ENCODE measurements at regions not wholly inside any gene's neighbourhood (a gene's known extent, or its start where the extent isn't known, plus 50 kb on each side); places are given as distances from the start of the nearest gene placed in this dataset.

DNA sequence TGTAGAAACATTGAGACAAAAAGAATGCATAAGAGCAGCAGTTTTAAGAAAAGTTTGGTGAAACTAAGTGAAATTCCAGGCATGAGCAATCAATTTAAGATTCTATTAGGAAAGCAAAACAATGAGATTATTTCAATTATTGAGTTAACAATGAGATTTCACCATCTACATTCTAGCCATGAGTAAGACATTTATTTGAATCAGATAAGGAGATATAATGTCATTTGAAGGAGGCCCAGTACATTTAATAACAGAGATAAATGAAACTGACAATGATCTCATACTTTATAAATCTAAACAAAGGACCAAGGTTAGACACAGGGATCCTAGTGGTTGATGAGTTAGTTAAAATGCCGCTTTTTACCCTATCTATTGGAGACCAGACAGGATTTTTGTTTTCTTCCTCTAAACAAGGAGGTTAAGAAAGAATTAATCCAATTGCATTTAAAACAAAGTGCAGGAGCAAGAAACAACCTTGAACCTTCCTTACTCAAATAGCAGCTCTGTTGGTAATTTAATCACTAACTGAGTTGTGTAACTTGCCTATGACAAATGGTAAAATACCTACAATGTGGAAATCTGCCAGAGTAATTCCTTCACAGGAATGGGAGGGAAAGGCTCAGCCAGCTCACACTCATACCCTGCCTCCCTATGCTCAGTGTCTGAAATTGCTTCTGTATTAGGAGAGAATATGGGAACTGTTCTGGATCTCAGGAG lies 103.5 kb upstream of the NR3C1 start (continued):
- TF ChIP-seq ZNF484 (CRISPR knock-in tag; IDR thresholded peaks at IDR 0.05; ENCODE audit: borderline replicate concordance, low read depth) (no peak), SRF (IDR thresholded peaks at IDR 0.05; ENCODE audit: low read depth, low read length) (peak; percentile 2; the same call in 1 of the 2 replicates), ZSCAN25 (CRISPR knock-in tag; IDR thresholded peaks at IDR 0.05) (no peak), RFXANK (CRISPR knock-in tag; IDR thresholded peaks at IDR 0.05) (no peak), POLR2G (IDR thresholded peaks at IDR 0.05; ENCODE audit: low read depth, low read length) (0 out of 2 replicates have a peak, but pooled peaks have one; percentile 45), ZNF34 (CRISPR knock-in tag; IDR thresholded peaks at IDR 0.05; ENCODE audit: borderline replicate concordance) (no peak), TGIF2 (CRISPR knock-in tag; IDR thresholded peaks at IDR 0.05) (0 out of 2 replicates have a peak, but pooled peaks have one; percentile 31), ZNF383 (CRISPR knock-in tag; IDR thresholded peaks at IDR 0.05; ENCODE audit: borderline replicate concordance) (no peak), SAP130 (CRISPR knock-in tag; IDR thresholded peaks at IDR 0.05; ENCODE audit: low read depth) (peak; percentile 76), THAP11 (CRISPR knock-in tag; IDR thresholded peaks at IDR 0.05) (peak; percentile 73), ZNF317 (CRISPR knock-in tag; IDR thresholded peaks at IDR 0.05) (peak; percentile 71; the same call in 1 of the 2 replicates), MAFG (CRISPR knock-in tag; IDR thresholded peaks at IDR 0.05) (no peak), HCFC1 (IDR thresholded peaks at IDR 0.05; ENCODE audit: low read depth, low read length) (no peak), ADNP (CRISPR knock-in tag; IDR thresholded peaks at IDR 0.05) (no peak), AGO1 (IDR thresholded peaks at IDR 0.05; ENCODE audit: low read depth, low read length, poor library complexity, severe bottlenecking) (no peak), SNAI1 (CRISPR knock-in tag; IDR thresholded peaks at IDR 0.05; ENCODE audit: borderline replicate concordance) (no peak), FOXO1 (CRISPR knock-in tag; IDR thresholded peaks at IDR 0.05) (peak; percentile 73), HNF4G (IDR thresholded peaks at IDR 0.05; ENCODE audit: borderline replicate concordance, low read depth, low read length) (peak; percentile 74; the same call in 1 of the 2 replicates), HNF4G (CRISPR knock-in tag; IDR thresholded peaks at IDR 0.05; ENCODE audit: borderline replicate concordance, low read depth) (peak; percentile 16; the same call in 1 of the 2 replicates), SRY (CRISPR knock-in tag; IDR thresholded peaks at IDR 0.05) (no peak)
- TF ChIP-seq, protein P1, sequence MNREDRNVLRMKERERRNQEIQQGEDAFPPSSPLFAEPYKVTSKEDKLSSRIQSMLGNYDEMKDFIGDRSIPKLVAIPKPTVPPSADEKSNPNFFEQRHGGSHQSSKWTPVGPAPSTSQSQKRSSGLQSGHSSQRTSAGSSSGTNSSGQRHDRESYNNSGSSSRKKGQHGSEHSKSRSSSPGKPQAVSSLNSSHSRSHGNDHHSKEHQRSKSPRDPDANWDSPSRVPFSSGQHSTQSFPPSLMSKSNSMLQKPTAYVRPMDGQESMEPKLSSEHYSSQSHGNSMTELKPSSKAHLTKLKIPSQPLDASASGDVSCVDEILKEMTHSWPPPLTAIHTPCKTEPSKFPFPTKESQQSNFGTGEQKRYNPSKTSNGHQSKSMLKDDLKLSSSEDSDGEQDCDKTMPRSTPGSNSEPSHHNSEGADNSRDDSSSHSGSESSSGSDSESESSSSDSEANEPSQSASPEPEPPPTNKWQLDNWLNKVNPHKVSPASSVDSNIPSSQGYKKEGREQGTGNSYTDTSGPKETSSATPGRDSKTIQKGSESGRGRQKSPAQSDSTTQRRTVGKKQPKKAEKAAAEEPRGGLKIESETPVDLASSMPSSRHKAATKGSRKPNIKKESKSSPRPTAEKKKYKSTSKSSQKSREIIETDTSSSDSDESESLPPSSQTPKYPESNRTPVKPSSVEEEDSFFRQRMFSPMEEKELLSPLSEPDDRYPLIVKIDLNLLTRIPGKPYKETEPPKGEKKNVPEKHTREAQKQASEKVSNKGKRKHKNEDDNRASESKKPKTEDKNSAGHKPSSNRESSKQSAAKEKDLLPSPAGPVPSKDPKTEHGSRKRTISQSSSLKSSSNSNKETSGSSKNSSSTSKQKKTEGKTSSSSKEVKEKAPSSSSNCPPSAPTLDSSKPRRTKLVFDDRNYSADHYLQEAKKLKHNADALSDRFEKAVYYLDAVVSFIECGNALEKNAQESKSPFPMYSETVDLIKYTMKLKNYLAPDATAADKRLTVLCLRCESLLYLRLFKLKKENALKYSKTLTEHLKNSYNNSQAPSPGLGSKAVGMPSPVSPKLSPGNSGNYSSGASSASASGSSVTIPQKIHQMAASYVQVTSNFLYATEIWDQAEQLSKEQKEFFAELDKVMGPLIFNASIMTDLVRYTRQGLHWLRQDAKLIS (CRISPR knock-in tag; IDR thresholded peaks at IDR 0.05): no peak
- TF ChIP-seq, protein P2, sequence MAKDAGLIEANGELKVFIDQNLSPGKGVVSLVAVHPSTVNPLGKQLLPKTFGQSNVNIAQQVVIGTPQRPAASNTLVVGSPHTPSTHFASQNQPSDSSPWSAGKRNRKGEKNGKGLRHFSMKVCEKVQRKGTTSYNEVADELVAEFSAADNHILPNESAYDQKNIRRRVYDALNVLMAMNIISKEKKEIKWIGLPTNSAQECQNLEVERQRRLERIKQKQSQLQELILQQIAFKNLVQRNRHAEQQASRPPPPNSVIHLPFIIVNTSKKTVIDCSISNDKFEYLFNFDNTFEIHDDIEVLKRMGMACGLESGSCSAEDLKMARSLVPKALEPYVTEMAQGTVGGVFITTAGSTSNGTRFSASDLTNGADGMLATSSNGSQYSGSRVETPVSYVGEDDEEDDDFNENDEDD (CRISPR knock-in tag; IDR thresholded peaks at IDR 0.05; ENCODE audit: borderline replicate concordance): peak; percentile 77; the same call in 1 of the 2 replicates
- TF ChIP-seq, protein P3, sequence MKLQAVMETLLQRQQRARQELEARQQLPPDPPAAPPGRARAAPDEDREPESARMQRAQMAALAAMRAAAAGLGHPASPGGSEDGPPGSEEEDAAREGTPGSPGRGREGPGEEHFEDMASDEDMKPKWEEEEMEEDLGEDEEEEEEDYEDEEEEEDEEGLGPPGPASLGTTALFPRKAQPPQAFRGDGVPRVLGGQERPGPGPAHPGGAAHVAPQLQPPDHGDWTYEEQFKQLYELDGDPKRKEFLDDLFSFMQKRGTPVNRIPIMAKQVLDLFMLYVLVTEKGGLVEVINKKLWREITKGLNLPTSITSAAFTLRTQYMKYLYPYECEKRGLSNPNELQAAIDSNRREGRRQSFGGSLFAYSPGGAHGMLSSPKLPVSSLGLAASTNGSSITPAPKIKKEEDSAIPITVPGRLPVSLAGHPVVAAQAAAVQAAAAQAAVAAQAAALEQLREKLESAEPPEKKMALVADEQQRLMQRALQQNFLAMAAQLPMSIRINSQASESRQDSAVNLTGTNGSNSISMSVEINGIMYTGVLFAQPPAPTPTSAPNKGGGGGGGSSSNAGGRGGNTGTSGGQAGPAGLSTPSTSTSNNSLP (IDR thresholded peaks at IDR 0.05; ENCODE audit: low read depth, low read length): peak; percentile 98
- TF ChIP-seq, protein P4, sequence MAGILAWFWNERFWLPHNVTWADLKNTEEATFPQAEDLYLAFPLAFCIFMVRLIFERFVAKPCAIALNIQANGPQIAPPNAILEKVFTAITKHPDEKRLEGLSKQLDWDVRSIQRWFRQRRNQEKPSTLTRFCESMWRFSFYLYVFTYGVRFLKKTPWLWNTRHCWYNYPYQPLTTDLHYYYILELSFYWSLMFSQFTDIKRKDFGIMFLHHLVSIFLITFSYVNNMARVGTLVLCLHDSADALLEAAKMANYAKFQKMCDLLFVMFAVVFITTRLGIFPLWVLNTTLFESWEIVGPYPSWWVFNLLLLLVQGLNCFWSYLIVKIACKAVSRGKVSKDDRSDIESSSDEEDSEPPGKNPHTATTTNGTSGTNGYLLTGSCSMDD (CRISPR knock-in tag; IDR thresholded peaks at IDR 0.05): no peak

Data from HepG2 (cell line).